WTC11 (cell line): ENCODE measurements at regions not wholly inside any gene's neighbourhood (a gene's known extent, or its start where the extent isn't known, plus 50 kb on each side); places are given as distances from the start of the nearest gene placed in this dataset.
"Not testable (repeated sequence)": the region's sequence is repeated elsewhere in the genome, so short reads cannot be mapped to it uniquely, and the experiment has no call there.

Experiments
- ATAC-seq: fragments of 200-7000 bp; cut with Tn5 transposase; 2 replicates; pipeline ENCODE4 v1.10.0; 2021; ENCODE audit warnings: mild to moderate bottlenecking, moderate library complexity
- CTCF ChIA-PET: fragments of 300-600 bp; sonication (Branson Sonifier 250); formaldehyde crosslinking; loops from one replicate; lab custom pipeline; 2021; ENCODE audit warnings: antibody characterized with exemption; lab: Charles Lee
- POLR2A ChIA-PET: fragments of 350-600 bp; sonication (Branson Sonifier 250); formaldehyde crosslinking; loops from one replicate; lab custom pipeline; 2021; ENCODE audit warnings: antibody characterized with exemption; lab: Charles Lee
- DNase-seq: peaks from one replicate; pipeline ENCODE4 v3.0.0; 2021; ENCODE audit warnings: low spot score
- H3K27ac Mint-ChIP-seq: 2 replicates; pipeline ENCODE4 v1.8.0; 2021; ENCODE audit warnings: mixed read lengths
- H3K27me3 Mint-ChIP-seq: 2 replicates; pipeline ENCODE4 v1.8.0; 2021; ENCODE audit warnings: low read depth, mild to moderate bottlenecking, moderate library complexity, mixed read lengths
- H3K36me3 Mint-ChIP-seq: 2 replicates; pipeline ENCODE4 v1.8.0; 2021; ENCODE audit warnings: mixed read lengths
- H3K4me1 Mint-ChIP-seq: 2 replicates; pipeline ENCODE4 v1.8.0; 2022; ENCODE audit warnings: mixed read lengths
- H3K4me3 Mint-ChIP-seq: 2 replicates; pipeline ENCODE4 v1.8.0; 2021; ENCODE audit warnings: mild to moderate bottlenecking, moderate library complexity, mixed read lengths
- H3K9me3 Mint-ChIP-seq: 2 replicates; pipeline ENCODE4 v1.8.0; 2021; ENCODE audit warnings: mixed read lengths
- AFF4 ChIP-seq: sonication (generic); formaldehyde crosslinking; IDR thresholded peaks from 2 replicates; pipeline ENCODE4 v1.8.1; 2023; ENCODE audit warnings: mild to moderate bottlenecking, missing genetic modification reagents, borderline replicate concordance
- ATF1 ChIP-seq: sonication (generic); formaldehyde crosslinking; IDR thresholded peaks from 2 replicates; pipeline ENCODE4 v1.8.1; 2023; ENCODE audit warnings: mild to moderate bottlenecking, moderate library complexity, missing genetic modification reagents
- ATF2 ChIP-seq: sonication (generic); formaldehyde crosslinking; IDR thresholded peaks from 2 replicates; pipeline ENCODE4 v1.8.1; 2022; ENCODE audit warnings: low read depth, missing genetic modification reagents, borderline replicate concordance
- E2F5 ChIP-seq: sonication (generic); formaldehyde crosslinking; IDR thresholded peaks from 2 replicates; pipeline ENCODE4 v1.8.1; 2022; ENCODE audit warnings: mild to moderate bottlenecking, moderate library complexity, missing genetic modification reagents
- ELF4 ChIP-seq: sonication (generic); formaldehyde crosslinking; IDR thresholded peaks from 2 replicates; pipeline ENCODE4 v1.8.1; 2022; ENCODE audit warnings: low read depth, mild to moderate bottlenecking, moderate library complexity, missing genetic modification reagents
- ERG ChIP-seq: fragments of 250-450 bp; sonication (Bioruptor Pico); IDR thresholded peaks from 2 replicates; pipeline ENCODE4 v1.8.0; 2021; ENCODE audit warnings: mild to moderate bottlenecking
- ESRRA ChIP-seq: sonication (generic); formaldehyde crosslinking; IDR thresholded peaks from 2 replicates; pipeline ENCODE4 v1.8.1; 2022; ENCODE audit warnings: mild to moderate bottlenecking, missing genetic modification reagents, borderline replicate concordance
- FOXK1 ChIP-seq: sonication (generic); formaldehyde crosslinking; IDR thresholded peaks from 2 replicates; pipeline ENCODE4 v1.8.0; 2022; ENCODE audit warnings: mild to moderate bottlenecking, moderate library complexity, missing genetic modification reagents
- JAZF1 ChIP-seq: fragments of 250-450 bp; sonication (Bioruptor Pico); IDR thresholded peaks from 2 replicates; pipeline ENCODE4 v1.9.0; 2021; ENCODE audit warnings: moderate library complexity, mild to moderate bottlenecking, inconsistent platforms
- MYBL2 ChIP-seq: sonication (generic); formaldehyde crosslinking; IDR thresholded peaks from 2 replicates; pipeline ENCODE4 v1.8.1; 2023; ENCODE audit warnings: mild to moderate bottlenecking, moderate library complexity, missing genetic modification reagents
- NFYB ChIP-seq: sonication (generic); formaldehyde crosslinking; conservative IDR thresholded peaks from 2 replicates; pipeline ENCODE4 v1.8.0; 2022; ENCODE audit warnings: low read depth, missing genetic modification reagents
- STAT6 ChIP-seq: sonication (generic); formaldehyde crosslinking; conservative IDR thresholded peaks from 2 replicates; pipeline ENCODE4 v1.8.1; 2023; ENCODE audit warnings: mild to moderate bottlenecking, low read depth, missing genetic modification reagents, moderate library complexity
- ZBTB21 ChIP-seq: sonication (generic); formaldehyde crosslinking; IDR thresholded peaks from 2 replicates; pipeline ENCODE4 v1.8.1; 2023; ENCODE audit warnings: mild to moderate bottlenecking, missing genetic modification reagents, borderline replicate concordance
- ZNF263 ChIP-seq: sonication (generic); formaldehyde crosslinking; IDR thresholded peaks from 2 replicates; pipeline ENCODE4 v1.8.1; 2022; ENCODE audit warnings: low read depth, mild to moderate bottlenecking, moderate library complexity, missing genetic modification reagents
- ZSCAN18 ChIP-seq: fragments of 250-450 bp; sonication (Bioruptor Pico); IDR thresholded peaks from 2 replicates; pipeline ENCODE4 v2.1.2; 2022; ENCODE audit warnings: mild to moderate bottlenecking, moderate library complexity

- TF ChIP-seq FOXK1 (no peak), ELF4 (CRISPR knock-in tag) (no peak), ATF1 (CRISPR knock-in tag) (no peak), STAT6 (CRISPR knock-in tag) (no peak), ATF2 (CRISPR knock-in tag) (no peak), ZNF263 (CRISPR knock-in tag) (no peak), MYBL2 (CRISPR knock-in tag) (no peak), ESRRA (CRISPR knock-in tag) (no peak), ERG (CRISPR knock-in tag) (no peak), JAZF1 (no peak), E2F5 (CRISPR knock-in tag) (no peak), ZBTB21 (CRISPR knock-in tag) (no peak), NFYB (CRISPR knock-in tag) (no peak), ZSCAN18 (CRISPR knock-in tag) (no peak), AFF4 (CRISPR knock-in tag) (no peak)
- TF ChIP-seq, all 79 proteins: peak for 0
- Mint-ChIP-seq H3K9me3 (peaks cover 55% of the 10 kb centered on the region), H3K36me3 (peaks cover 24% of the 10 kb centered on the region), H3K4me3 (no peak overlapping the region), H3K27ac (no peak overlapping the region), H3K27me3 (no peaks in the 10 kb centered on the region), H3K4me1 (no peaks in the 10 kb centered on the region)
- ATAC-seq (no peak), DNase-seq (no peak)
- ChIA-PET CTCF (no interaction called here), POLR2A (no interaction called here)
Observed at GRCh38 chr5:90084342-90084741, 325.2 kb downstream of the CETN3 start.

- POLR2A ChIA-PET, ATAC-seq, H3K27me3 Mint-ChIP-seq, CTCF ChIA-PET: not testable (repeated sequence)
- peak; percentile 9 for DNase-seq
- peaks cover 16% of the 10 kb centered on the region for H3K4me1 Mint-ChIP-seq
- H3K9me3 Mint-ChIP-seq: peaks cover 13% of the 10 kb centered on the region
- H3K4me3 Mint-ChIP-seq: peak overlapping the region; percentile 69
- H3K27ac Mint-ChIP-seq: peak overlapping the region; percentile 92
- H3K36me3 Mint-ChIP-seq: peaks cover 15% of the 10 kb centered on the region
Observed at GRCh38 chr5:90073026-90073570, 336.5 kb downstream of the CETN3 start.
